IgD-negative memory B cell (primary cell): ENCODE measurements at regions not wholly inside any gene's neighbourhood (a gene's known extent, or its start where the extent isn't known, plus 50 kb on each side); places are given as distances from the start of the nearest gene placed in this dataset.

Source experiments
- H3K27ac Mint-ChIP-seq, 3 donors: one replicate each; pipeline ENCODE4 v1.8.0; 2020 to 2022; ENCODE audit warnings: mild to moderate bottlenecking in 3 of 3, mixed read lengths in 3 of 3, moderate library complexity in 1 of 3
- H3K27me3 Mint-ChIP-seq: one replicate; pipeline ENCODE4 v1.8.0; 2021; ENCODE audit warnings: mixed read lengths
- H3K36me3 Mint-ChIP-seq: one replicate; pipeline ENCODE4 v1.8.0; 2020; ENCODE audit warnings: mild to moderate bottlenecking, mixed read lengths
- H3K4me1 Mint-ChIP-seq, 3 donors: one replicate each; pipeline ENCODE4 v1.8.0; 2020 to 2022; ENCODE audit warnings: mixed read lengths in 3 of 3, mild to moderate bottlenecking in 1 of 3
- H3K4me3 Mint-ChIP-seq, 4 donors: one replicate each; pipeline ENCODE4 v1.8.0; 2020 to 2022; ENCODE audit warnings: mild to moderate bottlenecking in 4 of 4, mixed read lengths in 4 of 4, moderate library complexity in 3 of 4
- H3K9me3 Mint-ChIP-seq, 3 donors: one replicate each; pipeline ENCODE4 v1.8.0; 2020 to 2021; ENCODE audit warnings: mixed read lengths in 3 of 3, mild to moderate bottlenecking in 1 of 3

DNA sequence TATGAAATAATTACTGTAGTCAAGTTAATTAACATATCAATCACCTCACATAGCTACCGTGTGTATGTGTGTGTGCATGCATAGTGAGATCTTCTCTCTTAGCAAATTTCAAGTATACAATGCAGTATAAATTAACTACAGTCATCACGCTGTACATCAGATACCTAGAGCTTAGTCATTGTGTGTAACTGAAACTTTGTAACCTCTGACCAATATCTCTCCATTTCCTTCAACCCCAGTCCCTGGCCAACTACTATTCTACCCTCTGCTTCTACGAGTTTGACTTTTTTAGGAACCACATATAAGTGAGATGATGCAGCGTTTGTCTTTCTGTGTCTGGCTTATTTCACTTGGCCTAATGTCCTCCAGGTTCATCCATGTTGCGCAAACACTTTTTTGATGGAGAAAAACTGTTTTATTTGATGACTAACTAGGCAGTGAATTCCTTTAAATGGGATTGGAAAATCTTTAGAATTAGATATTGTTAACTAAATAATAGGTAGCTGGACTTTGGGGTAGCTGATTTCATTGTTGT lies 459.5 kb downstream of the DHX35 start:
- Mint-ChIP-seq H3K4me3 (no peak overlapping the region), H3K4me1 (no peaks in the 10 kb centered on the region)

DNA sequence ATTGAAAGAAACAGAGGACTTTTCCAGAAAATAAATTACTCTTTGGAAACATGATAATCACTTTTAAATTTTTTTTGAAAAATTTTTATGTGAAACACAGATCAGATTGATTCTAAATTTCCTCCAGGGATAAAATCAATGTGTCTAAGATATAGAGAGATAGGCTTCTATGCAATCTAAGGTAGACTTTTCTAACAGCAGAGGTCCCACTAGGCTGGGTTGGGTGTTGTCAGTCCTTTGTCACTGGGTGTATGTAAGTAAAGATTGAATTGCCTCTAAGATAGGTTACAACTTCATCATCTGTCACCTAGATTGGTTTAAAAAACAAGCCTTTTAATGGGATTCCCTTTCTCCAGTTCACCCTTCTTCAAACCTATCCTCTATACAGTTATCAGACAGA lies 449.9 kb downstream of the DHX35 start:
- Mint-ChIP-seq H3K4me3 (no peak overlapping the region), H3K9me3 (no peaks in the 10 kb centered on the region), H3K36me3 (peaks cover 1% of the 10 kb centered on the region), H3K4me1 (peaks cover 0 to 5% (median 3%) of the 10 kb centered on the region in 3 donors), H3K27me3 (peaks cover 1% of the 10 kb centered on the region), H3K27ac (no peak overlapping the region)

More for the DNA sequence above, 459.5 kb downstream of the DHX35 start:
- Mint-ChIP-seq H3K27ac (no peak overlapping the region), H3K27me3 (no peaks in the 10 kb centered on the region), H3K9me3 (peaks cover 0 to 1% (median 0%) of the 10 kb centered on the region in 3 donors), H3K36me3 (peaks cover 2% of the 10 kb centered on the region)

DNA sequence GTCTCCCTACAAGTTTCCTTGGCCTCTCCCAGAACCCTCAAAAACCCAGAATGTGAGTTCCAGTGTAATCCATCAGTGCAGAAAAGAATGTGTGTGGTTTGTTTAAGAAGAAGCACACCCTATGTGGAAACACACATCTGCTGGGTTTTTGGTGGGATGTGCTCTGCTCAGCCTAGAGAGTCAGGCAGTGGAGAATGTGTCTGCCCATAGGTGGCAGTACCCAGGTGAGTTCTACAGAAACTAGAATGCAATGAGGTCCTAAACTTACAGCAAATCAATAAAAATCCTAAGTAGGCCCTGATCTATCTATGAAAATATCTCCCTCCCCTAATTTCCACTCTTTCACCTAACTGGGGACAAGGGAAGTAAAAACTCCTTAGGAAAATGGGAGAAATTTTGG lies 437.3 kb downstream of the DHX35 start:
- H3K27ac Mint-ChIP-seq: no peak overlapping the region
- no peak overlapping the region for H3K4me3 Mint-ChIP-seq
- H3K9me3 Mint-ChIP-seq: no peaks in the 10 kb centered on the region
- H3K36me3 Mint-ChIP-seq: no peaks in the 10 kb centered on the region
- H3K27me3 Mint-ChIP-seq: peaks cover 3% of the 10 kb centered on the region
- H3K4me1 Mint-ChIP-seq: no peaks in the 10 kb centered on the region

DNA sequence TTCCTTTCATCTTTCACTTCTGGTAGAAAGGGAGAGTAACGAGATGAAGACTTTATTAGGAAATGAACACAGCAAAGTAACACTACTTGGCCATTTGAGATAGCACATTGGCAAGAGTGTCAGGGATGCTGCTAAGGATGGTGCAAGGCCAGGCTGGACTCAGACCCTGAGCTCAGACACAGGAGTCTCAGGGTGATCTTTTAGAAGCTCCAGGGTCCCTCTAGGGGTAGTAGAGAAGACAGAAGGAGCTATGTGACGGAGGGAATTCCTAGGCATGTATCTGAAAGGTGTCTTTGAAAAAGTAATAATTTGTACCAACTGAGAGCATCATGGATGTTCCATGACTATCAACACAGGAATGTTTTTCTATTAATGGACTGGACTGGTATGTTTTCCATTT lies 436.5 kb downstream of the DHX35 start:
- H3K4me1 Mint-ChIP-seq: no peaks in the 10 kb centered on the region
- H3K27ac Mint-ChIP-seq: no peak overlapping the region
- H3K9me3 Mint-ChIP-seq: no peaks in the 10 kb centered on the region
- peaks cover 2% of the 10 kb centered on the region for H3K27me3 Mint-ChIP-seq
- H3K36me3 Mint-ChIP-seq: no peaks in the 10 kb centered on the region
- no peak overlapping the region for H3K4me3 Mint-ChIP-seq

DNA sequence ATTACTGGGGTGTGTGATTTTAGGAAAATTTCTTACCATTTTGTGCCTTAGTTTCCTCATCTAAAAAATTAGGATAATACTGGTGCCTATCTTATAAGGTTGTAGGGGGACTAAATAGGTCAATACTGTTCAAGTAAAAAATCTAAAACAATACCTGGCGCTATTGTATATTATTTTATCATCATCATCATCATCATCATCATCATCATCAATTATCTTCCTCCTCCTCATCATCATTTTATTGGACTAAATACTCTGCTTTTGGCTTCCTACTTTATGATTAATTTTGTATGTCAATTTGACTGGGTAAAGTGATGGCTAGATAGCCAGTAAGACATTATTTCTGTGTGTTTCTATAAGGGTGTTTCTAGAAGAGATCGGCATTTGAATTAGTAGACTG lies 435.5 kb downstream of the DHX35 start:
- Mint-ChIP-seq H3K27me3 (peaks cover 2% of the 10 kb centered on the region), H3K4me1 (no peaks in the 10 kb centered on the region), H3K36me3 (no peaks in the 10 kb centered on the region), H3K9me3 (no peaks in the 10 kb centered on the region), H3K4me3 (no peak overlapping the region), H3K27ac (no peak overlapping the region)

DNA sequence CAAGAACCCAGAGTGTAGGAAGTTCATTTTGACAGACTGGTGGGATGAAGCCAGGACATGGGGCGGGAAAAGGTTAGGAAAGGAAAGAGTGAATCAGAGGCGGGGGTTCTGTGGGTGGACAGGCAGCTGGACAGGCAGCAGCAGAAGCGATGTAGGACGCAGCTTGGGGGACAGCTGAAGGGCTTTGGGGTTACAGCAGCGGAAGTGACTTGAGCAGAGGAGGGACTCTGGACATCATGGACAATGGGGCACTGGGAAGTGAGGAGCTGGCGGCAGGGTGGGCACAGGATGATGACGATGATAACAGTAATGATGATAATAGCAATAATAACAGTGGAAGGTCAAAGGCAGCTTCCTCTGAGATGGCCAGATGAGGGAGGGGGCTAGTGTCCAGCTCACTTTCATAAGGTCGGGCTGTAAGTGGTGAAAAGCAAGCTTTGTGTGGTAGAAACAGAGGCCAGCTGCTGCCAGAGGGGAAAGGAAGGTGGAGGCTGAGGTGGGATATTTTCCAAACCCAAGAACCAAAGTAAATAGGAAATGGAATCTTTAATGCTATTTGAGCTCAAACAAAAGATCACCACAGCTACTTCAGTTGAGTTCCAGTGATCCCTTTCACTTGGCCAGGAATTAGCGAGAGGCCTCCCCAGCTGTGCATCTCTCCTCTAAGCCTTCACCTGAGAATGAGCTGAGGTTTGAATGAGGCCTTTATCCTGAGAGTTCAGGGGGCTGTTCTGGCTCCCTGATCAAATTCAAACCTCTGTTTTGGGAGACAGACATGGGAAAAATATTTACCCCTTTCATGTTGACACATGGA lies 433.5 kb downstream of the DHX35 start:
- Mint-ChIP-seq H3K27ac (no peak overlapping the region), H3K36me3 (no peaks in the 10 kb centered on the region), H3K27me3 (peaks cover 2% of the 10 kb centered on the region), H3K4me3 (no peak overlapping the region), H3K9me3 (no peaks in the 10 kb centered on the region), H3K4me1 (no peaks in the 10 kb centered on the region)

DNA sequence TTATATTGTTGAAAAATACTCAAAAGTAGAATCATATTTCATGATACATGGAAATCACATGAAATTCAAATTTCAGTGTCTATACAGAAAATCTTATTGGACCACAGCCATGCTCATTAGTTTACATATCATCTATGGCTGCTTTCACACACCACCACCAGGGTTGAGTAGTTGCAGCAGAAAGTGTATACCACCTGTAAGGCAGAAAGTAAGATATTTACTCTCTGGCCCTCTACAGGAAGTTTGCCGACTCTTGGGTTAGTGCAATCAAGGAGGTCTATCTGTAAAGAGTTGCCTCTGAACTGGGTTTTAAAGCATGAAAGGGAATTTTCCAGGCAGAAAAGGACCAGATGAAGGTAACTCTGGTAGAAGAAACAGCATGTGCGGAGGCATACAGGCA lies 432.3 kb downstream of the DHX35 start:
- H3K4me3 Mint-ChIP-seq: no peak overlapping the region
- H3K27me3 Mint-ChIP-seq: peaks cover 2% of the 10 kb centered on the region
- peak overlapping the region in 1 of 3 donors; percentile 78 for H3K27ac Mint-ChIP-seq
- H3K9me3 Mint-ChIP-seq: no peaks in the 10 kb centered on the region
- no peaks in the 10 kb centered on the region for H3K36me3 Mint-ChIP-seq
- no peaks in the 10 kb centered on the region for H3K4me1 Mint-ChIP-seq

DNA sequence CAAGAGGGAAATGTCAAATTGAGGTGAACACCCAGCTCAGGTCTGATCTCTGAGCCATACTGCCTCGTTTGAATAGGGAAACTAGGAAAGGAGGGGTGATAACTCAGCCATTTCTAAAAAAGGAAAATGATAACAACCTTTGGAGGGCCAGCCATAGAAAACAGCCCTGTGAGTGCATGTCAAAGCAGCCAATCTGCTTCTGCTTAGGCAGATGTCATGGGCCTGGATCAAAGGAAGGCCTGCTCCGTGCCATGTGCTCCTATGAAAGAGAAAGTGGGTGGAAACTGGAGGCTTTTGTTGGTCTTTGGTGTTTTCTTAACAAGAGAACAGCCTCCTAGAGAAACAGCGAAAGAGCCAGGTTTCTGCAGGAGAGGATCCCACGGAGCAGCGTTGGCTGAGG lies 428.0 kb downstream of the DHX35 start:
- no peaks in the 10 kb centered on the region for H3K9me3 Mint-ChIP-seq
- H3K36me3 Mint-ChIP-seq: peaks cover 2% of the 10 kb centered on the region

DNA sequence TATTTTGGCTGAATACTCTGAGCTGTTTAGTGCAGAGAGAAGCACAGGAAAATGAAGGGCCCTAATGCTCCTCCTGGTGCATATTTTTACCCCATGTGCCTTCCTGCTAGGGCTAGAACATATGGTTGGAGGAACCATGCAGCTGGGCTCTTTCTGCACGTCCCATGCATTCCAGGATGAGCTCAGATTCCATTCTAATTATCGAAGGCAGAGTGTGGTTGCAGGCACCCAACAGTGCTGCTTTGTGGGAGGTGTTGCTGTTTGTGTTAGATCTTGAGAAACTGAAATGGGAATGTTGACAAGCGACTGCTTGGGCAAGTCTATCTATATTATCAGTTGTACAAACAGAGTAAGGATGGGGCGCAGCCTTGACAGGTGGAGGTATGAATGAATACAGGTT lies 419.5 kb downstream of the DHX35 start:
- no peaks in the 10 kb centered on the region for H3K9me3 Mint-ChIP-seq
- no peak overlapping the region for H3K4me3 Mint-ChIP-seq
- no peaks in the 10 kb centered on the region for H3K4me1 Mint-ChIP-seq
- no peaks in the 10 kb centered on the region for H3K36me3 Mint-ChIP-seq
- H3K27me3 Mint-ChIP-seq: peaks cover 3% of the 10 kb centered on the region
- no peak overlapping the region for H3K27ac Mint-ChIP-seq

More for the DNA sequence above, 428.0 kb downstream of the DHX35 start:
- Mint-ChIP-seq H3K27me3 (peaks cover 5% of the 10 kb centered on the region), H3K4me3 (no peak overlapping the region), H3K27ac (no peak overlapping the region), H3K4me1 (no peaks in the 10 kb centered on the region)

DNA sequence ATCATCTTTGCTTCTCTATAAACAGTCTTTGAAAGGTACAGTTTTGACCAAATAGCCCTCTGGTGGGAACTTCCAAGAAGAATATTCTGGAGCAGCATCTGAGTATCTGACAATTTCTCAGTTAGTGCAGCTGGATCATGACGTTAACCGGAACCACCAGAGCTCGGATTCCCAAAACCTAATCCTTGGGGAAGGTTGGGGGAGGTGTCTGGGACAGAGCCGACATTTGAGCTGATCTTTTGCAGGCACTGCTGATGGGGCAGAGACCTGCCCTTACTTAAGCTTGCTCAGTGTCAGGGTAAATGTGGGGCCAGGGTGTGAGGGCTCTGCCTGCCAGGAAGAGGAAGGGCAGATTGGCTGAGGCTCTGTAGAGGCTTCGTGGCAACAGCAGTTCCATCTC lies 416.6 kb downstream of the DHX35 start:
- Mint-ChIP-seq H3K27ac (no peak overlapping the region), H3K4me3 (no peak overlapping the region), H3K9me3 (no peaks in the 10 kb centered on the region), H3K27me3 (peaks cover 3% of the 10 kb centered on the region), H3K4me1 (no peaks in the 10 kb centered on the region), H3K36me3 (no peaks in the 10 kb centered on the region)

DNA sequence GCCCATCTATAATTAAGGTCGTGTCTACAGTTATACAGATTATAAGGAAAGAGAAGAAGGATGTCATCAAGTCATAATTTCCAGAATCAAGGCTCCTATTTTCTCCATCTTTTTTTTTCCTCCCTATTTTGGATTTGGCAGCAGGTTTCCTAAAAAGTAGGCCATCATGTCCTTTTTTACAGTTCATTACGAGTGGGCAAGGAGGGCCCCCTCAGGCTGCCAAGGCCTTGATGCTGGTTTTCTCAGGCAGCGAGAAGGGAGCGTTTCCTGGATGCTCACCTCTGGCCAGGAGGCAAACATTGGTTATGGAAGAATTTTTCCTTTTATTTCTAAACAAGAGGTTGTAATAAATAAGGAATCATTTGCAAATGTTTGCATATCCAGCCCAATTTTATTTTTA lies 414.6 kb downstream of the DHX35 start:
- no peaks in the 10 kb centered on the region for H3K9me3 Mint-ChIP-seq
- H3K36me3 Mint-ChIP-seq: no peaks in the 10 kb centered on the region
- H3K4me3 Mint-ChIP-seq: no peak overlapping the region
- H3K27ac Mint-ChIP-seq: no peak overlapping the region
- no peaks in the 10 kb centered on the region for H3K27me3 Mint-ChIP-seq
- no peaks in the 10 kb centered on the region for H3K4me1 Mint-ChIP-seq

DNA sequence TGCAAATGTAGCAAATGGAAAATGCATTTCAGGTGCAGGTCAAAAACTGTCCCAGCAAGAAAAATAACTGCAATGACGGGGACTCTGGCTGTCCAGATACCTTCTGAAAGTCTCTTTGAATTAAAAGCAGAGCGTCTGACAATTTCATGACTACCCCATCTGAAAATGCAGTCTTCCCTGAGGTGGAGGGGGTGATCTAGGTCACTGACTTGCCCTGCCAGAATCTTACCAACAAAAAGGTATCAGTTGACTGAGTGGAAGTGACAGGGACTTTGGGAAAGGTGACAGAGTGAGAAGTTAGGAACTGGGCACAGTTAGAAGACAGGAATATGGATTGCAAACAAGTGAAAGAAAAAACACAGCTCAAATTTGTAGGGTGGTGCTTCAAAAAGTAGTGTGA lies 402.2 kb downstream of the DHX35 start:
- peaks cover 3% of the 10 kb centered on the region for H3K27me3 Mint-ChIP-seq
- H3K36me3 Mint-ChIP-seq: no peaks in the 10 kb centered on the region
- no peak overlapping the region for H3K4me3 Mint-ChIP-seq
- no peak overlapping the region for H3K27ac Mint-ChIP-seq
- peaks cover 0 to 8% (median 3%) of the 10 kb centered on the region in 3 donors for H3K9me3 Mint-ChIP-seq
- H3K4me1 Mint-ChIP-seq: peaks cover 0 to 6% (median 4%) of the 10 kb centered on the region in 3 donors

DNA sequence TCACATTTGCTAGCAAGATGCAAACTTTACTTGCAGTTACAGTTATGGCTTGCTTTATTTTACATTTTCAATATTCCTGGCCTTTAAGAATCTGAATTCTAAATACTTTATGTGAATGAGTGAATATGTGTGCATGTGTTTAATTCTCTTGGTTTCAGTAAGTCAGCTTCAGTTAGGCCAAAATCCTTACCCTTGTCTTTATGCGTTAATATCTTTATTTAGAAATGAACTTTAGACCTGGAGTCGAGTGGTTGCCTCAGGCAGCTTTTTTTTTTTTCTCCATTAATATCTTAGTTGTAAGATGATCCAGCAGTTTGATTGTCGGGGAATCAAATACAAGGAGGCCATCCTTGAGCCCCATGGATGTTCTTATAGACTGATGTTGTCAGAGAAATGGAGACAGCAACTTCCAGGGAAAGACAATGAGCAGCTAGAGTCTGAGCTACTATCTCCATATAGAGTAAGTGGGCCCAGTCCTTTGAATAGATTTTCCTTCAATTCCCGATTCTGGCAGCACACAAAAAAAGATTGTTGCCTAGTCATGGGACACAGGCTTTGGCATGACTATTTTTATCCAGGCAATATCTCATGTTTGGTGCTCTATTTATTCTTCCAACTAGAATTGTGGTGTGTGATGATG lies 398.0 kb downstream of the DHX35 start:
- Mint-ChIP-seq H3K27me3 (peaks cover 3% of the 10 kb centered on the region), H3K27ac (no peak overlapping the region), H3K4me1 (peaks cover 0 to 16% (median 11%) of the 10 kb centered on the region in 3 donors), H3K9me3 (peaks cover 0 to 1% (median 0%) of the 10 kb centered on the region in 3 donors), H3K4me3 (no peak overlapping the region), H3K36me3 (no peaks in the 10 kb centered on the region)

DNA sequence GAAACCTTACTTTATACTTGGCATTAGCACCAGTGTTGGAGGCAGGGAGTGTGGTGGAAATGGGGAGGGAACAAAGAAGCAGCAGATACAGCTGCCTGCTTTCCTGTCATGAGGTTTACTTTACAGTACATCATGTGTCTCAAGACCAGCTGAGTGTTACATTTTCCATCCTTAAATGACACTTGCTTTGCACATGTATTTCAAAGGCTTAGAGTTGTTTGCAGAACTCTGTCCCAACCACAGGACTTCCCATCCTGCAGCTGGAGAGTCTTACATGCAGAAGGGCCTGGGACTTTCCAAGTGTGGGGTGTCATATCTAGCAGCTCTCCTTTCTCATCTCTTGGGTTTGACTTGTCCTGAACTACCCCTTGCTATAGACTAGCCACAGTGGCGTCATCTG lies 395.9 kb downstream of the DHX35 start:
- H3K4me1 Mint-ChIP-seq: peaks cover 0 to 16% (median 11%) of the 10 kb centered on the region in 3 donors
- no peaks in the 10 kb centered on the region for H3K36me3 Mint-ChIP-seq
- no peaks in the 10 kb centered on the region for H3K9me3 Mint-ChIP-seq
- H3K27me3 Mint-ChIP-seq: no peaks in the 10 kb centered on the region
- H3K4me3 Mint-ChIP-seq: no peak overlapping the region
- H3K27ac Mint-ChIP-seq: no peak overlapping the region

DNA sequence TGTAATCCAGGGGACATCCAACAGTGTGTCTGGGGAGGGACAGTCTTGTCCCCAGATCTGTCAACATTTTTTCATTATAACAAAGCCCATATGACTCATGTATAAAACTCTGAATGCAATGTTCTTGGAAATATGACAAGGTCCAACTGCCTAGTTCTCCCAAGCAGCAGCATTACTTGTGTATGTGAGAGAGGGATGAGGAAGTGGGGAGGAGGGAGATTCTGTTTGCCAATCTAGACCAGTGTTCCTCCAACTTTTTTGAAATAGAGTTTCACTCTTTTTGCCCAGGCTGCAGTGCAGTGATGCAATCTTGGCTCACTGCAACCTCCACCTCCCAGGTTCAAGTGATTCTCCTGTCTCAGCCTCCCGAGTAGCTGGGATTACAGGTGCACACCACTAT lies 394.8 kb downstream of the DHX35 start:
- no peak overlapping the region for H3K4me3 Mint-ChIP-seq
- H3K36me3 Mint-ChIP-seq: no peaks in the 10 kb centered on the region
- no peaks in the 10 kb centered on the region for H3K27me3 Mint-ChIP-seq
- peaks cover 0 to 16% (median 11%) of the 10 kb centered on the region in 3 donors for H3K4me1 Mint-ChIP-seq
- no peaks in the 10 kb centered on the region for H3K9me3 Mint-ChIP-seq
- H3K27ac Mint-ChIP-seq: no peak overlapping the region

DNA sequence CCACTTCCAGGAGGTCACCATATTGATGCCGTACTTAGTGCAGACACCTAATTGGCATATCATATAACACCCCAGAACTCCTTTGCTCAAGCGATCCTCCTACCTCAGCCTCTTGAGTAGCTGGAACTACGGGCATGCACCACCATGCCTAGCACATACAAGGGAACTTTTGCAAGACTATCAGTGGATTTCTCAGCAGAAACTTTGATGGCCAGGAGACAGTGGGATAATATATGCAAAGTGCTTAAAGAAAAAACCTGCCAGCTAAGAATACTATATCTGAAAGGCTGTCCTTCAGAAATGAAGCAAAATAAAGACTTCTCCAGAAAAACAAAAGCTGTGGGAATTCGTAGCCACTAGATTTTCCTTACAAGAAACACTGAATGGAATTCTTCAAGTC lies 387.1 kb downstream of the DHX35 start:
- Mint-ChIP-seq H3K4me3 (no peak overlapping the region), H3K27me3 (peaks cover 2% of the 10 kb centered on the region), H3K27ac (no peak overlapping the region), H3K4me1 (no peaks in the 10 kb centered on the region), H3K36me3 (peaks cover 3% of the 10 kb centered on the region), H3K9me3 (peaks cover 6 to 27% (median 21%) of the 10 kb centered on the region in 3 donors)
